ENCODE measurements at regions not wholly inside any gene's neighbourhood (a gene's known extent, or its start where the extent isn't known, plus 50 kb on each side); places are given as distances from the start of the nearest gene placed in this dataset.

DNA sequence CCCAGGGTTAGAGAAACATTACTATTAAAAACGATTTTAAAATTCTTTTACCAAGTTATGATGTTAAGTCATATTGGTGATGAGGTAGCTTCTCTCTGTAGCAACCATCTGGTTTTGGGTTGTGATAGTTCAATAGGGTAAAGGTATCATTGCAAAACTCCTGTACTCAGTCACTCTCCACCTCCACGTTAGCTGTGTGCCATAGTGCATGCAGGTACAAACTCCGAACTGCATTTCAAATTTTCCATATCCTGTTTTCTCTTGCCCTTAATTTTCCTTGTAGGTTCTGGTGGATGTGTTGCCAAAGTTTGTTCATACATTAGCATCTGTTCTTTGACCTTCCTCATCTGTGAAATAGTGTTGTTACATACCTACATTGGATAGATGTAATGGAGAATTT lies 53.1 kb upstream of the ARRDC3 start (continued):
- TF ChIP-seq, protein P1, sequence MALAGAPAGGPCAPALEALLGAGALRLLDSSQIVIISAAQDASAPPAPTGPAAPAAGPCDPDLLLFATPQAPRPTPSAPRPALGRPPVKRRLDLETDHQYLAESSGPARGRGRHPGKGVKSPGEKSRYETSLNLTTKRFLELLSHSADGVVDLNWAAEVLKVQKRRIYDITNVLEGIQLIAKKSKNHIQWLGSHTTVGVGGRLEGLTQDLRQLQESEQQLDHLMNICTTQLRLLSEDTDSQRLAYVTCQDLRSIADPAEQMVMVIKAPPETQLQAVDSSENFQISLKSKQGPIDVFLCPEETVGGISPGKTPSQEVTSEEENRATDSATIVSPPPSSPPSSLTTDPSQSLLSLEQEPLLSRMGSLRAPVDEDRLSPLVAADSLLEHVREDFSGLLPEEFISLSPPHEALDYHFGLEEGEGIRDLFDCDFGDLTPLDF (CRISPR knock-in tag; IDR thresholded peaks at IDR 0.05) = no peak
- TF ChIP-seq ZNF671 (CRISPR knock-in tag; IDR thresholded peaks at IDR 0.05) (no peak), NR1H2 (CRISPR knock-in tag; IDR thresholded peaks at IDR 0.05) (no peak), CREB1 (CRISPR knock-in tag; IDR thresholded peaks at IDR 0.05) (no peak), CREM (CRISPR knock-in tag; IDR thresholded peaks at IDR 0.05) (no peak), ZNF317 (CRISPR knock-in tag; IDR thresholded peaks at IDR 0.05; ENCODE audit: borderline replicate concordance, low read depth) (no peak), TP53 (CRISPR knock-in tag; IDR thresholded peaks at IDR 0.05) (no peak)
- TF ChIP-seq, protein P2, sequence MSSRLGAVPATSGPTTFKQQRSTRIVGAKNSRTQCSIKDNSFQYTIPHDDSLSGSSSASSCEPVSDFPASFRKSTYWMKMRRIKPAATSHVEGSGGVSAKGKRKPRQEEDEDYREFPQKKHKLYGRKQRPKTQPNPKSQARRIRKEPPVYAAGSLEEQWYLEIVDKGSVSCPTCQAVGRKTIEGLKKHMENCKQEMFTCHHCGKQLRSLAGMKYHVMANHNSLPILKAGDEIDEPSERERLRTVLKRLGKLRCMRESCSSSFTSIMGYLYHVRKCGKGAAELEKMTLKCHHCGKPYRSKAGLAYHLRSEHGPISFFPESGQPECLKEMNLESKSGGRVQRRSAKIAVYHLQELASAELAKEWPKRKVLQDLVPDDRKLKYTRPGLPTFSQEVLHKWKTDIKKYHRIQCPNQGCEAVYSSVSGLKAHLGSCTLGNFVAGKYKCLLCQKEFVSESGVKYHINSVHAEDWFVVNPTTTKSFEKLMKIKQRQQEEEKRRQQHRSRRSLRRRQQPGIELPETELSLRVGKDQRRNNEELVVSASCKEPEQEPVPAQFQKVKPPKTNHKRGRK (CRISPR knock-in tag; IDR thresholded peaks at IDR 0.05; ENCODE audit: borderline replicate concordance) = no peak
- TF ChIP-seq, protein P3, sequence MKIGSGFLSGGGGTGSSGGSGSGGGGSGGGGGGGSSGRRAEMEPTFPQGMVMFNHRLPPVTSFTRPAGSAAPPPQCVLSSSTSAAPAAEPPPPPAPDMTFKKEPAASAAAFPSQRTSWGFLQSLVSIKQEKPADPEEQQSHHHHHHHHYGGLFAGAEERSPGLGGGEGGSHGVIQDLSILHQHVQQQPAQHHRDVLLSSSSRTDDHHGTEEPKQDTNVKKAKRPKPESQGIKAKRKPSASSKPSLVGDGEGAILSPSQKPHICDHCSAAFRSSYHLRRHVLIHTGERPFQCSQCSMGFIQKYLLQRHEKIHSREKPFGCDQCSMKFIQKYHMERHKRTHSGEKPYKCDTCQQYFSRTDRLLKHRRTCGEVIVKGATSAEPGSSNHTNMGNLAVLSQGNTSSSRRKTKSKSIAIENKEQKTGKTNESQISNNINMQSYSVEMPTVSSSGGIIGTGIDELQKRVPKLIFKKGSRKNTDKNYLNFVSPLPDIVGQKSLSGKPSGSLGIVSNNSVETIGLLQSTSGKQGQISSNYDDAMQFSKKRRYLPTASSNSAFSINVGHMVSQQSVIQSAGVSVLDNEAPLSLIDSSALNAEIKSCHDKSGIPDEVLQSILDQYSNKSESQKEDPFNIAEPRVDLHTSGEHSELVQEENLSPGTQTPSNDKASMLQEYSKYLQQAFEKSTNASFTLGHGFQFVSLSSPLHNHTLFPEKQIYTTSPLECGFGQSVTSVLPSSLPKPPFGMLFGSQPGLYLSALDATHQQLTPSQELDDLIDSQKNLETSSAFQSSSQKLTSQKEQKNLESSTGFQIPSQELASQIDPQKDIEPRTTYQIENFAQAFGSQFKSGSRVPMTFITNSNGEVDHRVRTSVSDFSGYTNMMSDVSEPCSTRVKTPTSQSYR (CRISPR knock-in tag; IDR thresholded peaks at IDR 0.05) = no peak

DNA sequence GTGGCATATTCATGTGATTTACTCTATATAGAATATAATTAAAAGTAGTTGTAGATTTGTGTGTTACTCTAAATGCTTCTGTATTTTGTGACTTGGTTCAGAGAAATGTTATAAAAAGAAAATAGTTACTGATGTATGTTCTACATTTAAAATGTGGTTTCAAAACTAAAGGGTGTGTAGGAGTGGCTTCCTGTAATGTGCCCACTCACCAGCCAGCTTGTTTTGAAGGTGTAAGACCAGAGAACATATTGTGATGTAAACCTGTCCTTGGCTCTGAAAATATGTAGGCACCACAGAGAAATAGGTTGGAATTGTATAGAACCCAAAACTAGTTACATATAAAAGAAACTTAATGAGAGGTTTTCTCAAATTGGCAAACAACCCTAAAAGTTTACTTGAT lies 51.2 kb upstream of the ARRDC3 start:
- Mint-ChIP-seq H3K4me3 (no peak overlapping the region), H3K9me3 (peaks cover 12% of the 10 kb centered on the region), H3K36me3 (peaks cover under 1% of the 10 kb centered on the region; the same call in 1 of the 2 replicates), H3K27me3 (ENCODE audit: low read depth) (no peaks in the 10 kb centered on the region), H3K27ac (no peak overlapping the region), H3K4me1 (peaks cover 19% of the 10 kb centered on the region)
- POLR2A ChIA-PET = no interaction called here
- ATAC-seq = no peak
- CTCF ChIA-PET = interaction anchor here (0.9 to 2.9 kb wide), 4 partner anchors 15 to 215 kb away, joined by 3 to 13 read pairs (median 4); no protein-coding TSS in a partner anchor
- DNase-seq (ENCODE audit: low spot score) = no peak
- TF ChIP-seq CREM (CRISPR knock-in tag; IDR thresholded peaks at IDR 0.05) = no peak
- TF ChIP-seq ZNF671 (CRISPR knock-in tag; IDR thresholded peaks at IDR 0.05) = no peak
- TF ChIP-seq, protein P4, sequence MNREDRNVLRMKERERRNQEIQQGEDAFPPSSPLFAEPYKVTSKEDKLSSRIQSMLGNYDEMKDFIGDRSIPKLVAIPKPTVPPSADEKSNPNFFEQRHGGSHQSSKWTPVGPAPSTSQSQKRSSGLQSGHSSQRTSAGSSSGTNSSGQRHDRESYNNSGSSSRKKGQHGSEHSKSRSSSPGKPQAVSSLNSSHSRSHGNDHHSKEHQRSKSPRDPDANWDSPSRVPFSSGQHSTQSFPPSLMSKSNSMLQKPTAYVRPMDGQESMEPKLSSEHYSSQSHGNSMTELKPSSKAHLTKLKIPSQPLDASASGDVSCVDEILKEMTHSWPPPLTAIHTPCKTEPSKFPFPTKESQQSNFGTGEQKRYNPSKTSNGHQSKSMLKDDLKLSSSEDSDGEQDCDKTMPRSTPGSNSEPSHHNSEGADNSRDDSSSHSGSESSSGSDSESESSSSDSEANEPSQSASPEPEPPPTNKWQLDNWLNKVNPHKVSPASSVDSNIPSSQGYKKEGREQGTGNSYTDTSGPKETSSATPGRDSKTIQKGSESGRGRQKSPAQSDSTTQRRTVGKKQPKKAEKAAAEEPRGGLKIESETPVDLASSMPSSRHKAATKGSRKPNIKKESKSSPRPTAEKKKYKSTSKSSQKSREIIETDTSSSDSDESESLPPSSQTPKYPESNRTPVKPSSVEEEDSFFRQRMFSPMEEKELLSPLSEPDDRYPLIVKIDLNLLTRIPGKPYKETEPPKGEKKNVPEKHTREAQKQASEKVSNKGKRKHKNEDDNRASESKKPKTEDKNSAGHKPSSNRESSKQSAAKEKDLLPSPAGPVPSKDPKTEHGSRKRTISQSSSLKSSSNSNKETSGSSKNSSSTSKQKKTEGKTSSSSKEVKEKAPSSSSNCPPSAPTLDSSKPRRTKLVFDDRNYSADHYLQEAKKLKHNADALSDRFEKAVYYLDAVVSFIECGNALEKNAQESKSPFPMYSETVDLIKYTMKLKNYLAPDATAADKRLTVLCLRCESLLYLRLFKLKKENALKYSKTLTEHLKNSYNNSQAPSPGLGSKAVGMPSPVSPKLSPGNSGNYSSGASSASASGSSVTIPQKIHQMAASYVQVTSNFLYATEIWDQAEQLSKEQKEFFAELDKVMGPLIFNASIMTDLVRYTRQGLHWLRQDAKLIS (CRISPR knock-in tag; IDR thresholded peaks at IDR 0.05; ENCODE audit: borderline replicate concordance) = no peak
- TF ChIP-seq, protein P5, sequence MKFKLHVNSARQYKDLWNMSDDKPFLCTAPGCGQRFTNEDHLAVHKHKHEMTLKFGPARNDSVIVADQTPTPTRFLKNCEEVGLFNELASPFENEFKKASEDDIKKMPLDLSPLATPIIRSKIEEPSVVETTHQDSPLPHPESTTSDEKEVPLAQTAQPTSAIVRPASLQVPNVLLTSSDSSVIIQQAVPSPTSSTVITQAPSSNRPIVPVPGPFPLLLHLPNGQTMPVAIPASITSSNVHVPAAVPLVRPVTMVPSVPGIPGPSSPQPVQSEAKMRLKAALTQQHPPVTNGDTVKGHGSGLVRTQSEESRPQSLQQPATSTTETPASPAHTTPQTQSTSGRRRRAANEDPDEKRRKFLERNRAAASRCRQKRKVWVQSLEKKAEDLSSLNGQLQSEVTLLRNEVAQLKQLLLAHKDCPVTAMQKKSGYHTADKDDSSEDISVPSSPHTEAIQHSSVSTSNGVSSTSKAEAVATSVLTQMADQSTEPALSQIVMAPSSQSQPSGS (CRISPR knock-in tag; IDR thresholded peaks at IDR 0.05; ENCODE audit: borderline replicate concordance, low read depth) = no peak
- TF ChIP-seq, protein P6, sequence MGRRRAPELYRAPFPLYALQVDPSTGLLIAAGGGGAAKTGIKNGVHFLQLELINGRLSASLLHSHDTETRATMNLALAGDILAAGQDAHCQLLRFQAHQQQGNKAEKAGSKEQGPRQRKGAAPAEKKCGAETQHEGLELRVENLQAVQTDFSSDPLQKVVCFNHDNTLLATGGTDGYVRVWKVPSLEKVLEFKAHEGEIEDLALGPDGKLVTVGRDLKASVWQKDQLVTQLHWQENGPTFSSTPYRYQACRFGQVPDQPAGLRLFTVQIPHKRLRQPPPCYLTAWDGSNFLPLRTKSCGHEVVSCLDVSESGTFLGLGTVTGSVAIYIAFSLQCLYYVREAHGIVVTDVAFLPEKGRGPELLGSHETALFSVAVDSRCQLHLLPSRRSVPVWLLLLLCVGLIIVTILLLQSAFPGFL (CRISPR knock-in tag; IDR thresholded peaks at IDR 0.05; ENCODE audit: borderline replicate concordance) = no peak
- no peak for TF ChIP-seq ZNF317 (CRISPR knock-in tag; IDR thresholded peaks at IDR 0.05; ENCODE audit: borderline replicate concordance, low read depth)
- TF ChIP-seq, protein P3 (CRISPR knock-in tag; IDR thresholded peaks at IDR 0.05) = no peak
- TF ChIP-seq, protein P7, sequence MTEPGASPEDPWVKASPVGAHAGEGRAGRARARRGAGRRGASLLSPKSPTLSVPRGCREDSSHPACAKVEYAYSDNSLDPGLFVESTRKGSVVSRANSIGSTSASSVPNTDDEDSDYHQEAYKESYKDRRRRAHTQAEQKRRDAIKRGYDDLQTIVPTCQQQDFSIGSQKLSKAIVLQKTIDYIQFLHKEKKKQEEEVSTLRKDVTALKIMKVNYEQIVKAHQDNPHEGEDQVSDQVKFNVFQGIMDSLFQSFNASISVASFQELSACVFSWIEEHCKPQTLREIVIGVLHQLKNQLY (CRISPR knock-in tag; IDR thresholded peaks at IDR 0.05) = no peak
- TF ChIP-seq RORB (CRISPR knock-in tag; IDR thresholded peaks at IDR 0.05) = no peak
- no peak for TF ChIP-seq MAX (CRISPR knock-in tag; IDR thresholded peaks at IDR 0.05)
- TF ChIP-seq OVOL2 (CRISPR knock-in tag; IDR thresholded peaks at IDR 0.05; ENCODE audit: borderline replicate concordance) = no peak
- TF ChIP-seq ZNF423 (CRISPR knock-in tag; IDR thresholded peaks at IDR 0.05) = no peak
- no peak for TF ChIP-seq ZNF121 (CRISPR knock-in tag; IDR thresholded peaks at IDR 0.05)
- TF ChIP-seq, protein P8, sequence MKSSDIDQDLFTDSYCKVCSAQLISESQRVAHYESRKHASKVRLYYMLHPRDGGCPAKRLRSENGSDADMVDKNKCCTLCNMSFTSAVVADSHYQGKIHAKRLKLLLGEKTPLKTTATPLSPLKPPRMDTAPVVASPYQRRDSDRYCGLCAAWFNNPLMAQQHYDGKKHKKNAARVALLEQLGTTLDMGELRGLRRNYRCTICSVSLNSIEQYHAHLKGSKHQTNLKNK (CRISPR knock-in tag; IDR thresholded peaks at IDR 0.05) = no peak
